HG03095 (cell line): ENCODE measurements at regions not wholly inside any gene's neighbourhood (a gene's known extent, or its start where the extent isn't known, plus 50 kb on each side); places are given as distances from the start of the nearest gene placed in this dataset.

Source experiments
- ATAC-seq: cut with Tn5 transposase; IDR thresholded peaks from one replicate; pipeline ENCODE4 v1.9.1; 2021; ENCODE audit warnings: moderate library complexity; ENCODE audit not compliant: unreplicated experiment

GRCh38 chr11:116232364-116232828, 540.4 kb downstream of the BUD13 start:
- ATAC-seq, result no peak

GRCh38 chr11:116231543-116231942, 541.2 kb downstream of the BUD13 start:
- no peak for ATAC-seq

GRCh38 chr11:116230438-116230837, 542.3 kb downstream of the BUD13 start:
- ATAC-seq, result no peak

GRCh38 chr11:116229236-116229970, 543.4 kb downstream of the BUD13 start:
- ATAC-seq, result no peak

GRCh38 chr11:116226731-116227130, 546.1 kb downstream of the BUD13 start:
- ATAC-seq, result no peak

GRCh38 chr11:116225784-116226585, 546.8 kb downstream of the BUD13 start:
- no peak for ATAC-seq

GRCh38 chr11:116225236-116225635, 547.6 kb downstream of the BUD13 start:
- ATAC-seq, result no peak

- no peak for ATAC-seq
These were observed 547.9 kb downstream of the BUD13 start for GRCh38 chr11:116224889-116225200.

GRCh38 chr11:116224154-116224888, 548.5 kb downstream of the BUD13 start:
- no peak for ATAC-seq

- ATAC-seq, result no peak
These were observed 551.4 kb downstream of the BUD13 start for GRCh38 chr11:116221351-116221750.

GRCh38 chr11:116219171-116219635, 553.6 kb downstream of the BUD13 start:
- ATAC-seq, result no peak

GRCh38 chr11:116217441-116217840, 555.3 kb downstream of the BUD13 start:
- no peak for ATAC-seq

GRCh38 chr11:116217006-116217405, 555.8 kb downstream of the BUD13 start:
- no peak for ATAC-seq

GRCh38 chr11:116215471-116216113, 557.2 kb downstream of the BUD13 start:
- ATAC-seq, result no peak

- ATAC-seq, result no peak
These were observed 561.6 kb downstream of the BUD13 start for GRCh38 chr11:116211147-116211546.

GRCh38 chr11:116210663-116211062, 562.1 kb downstream of the BUD13 start:
- ATAC-seq, result no peak

GRCh38 chr11:116209255-116209654, 563.5 kb downstream of the BUD13 start:
- no peak for ATAC-seq

- no peak for ATAC-seq
These were observed 565.2 kb downstream of the BUD13 start for GRCh38 chr11:116207421-116208141.

GRCh38 chr11:116207019-116207418, 565.8 kb downstream of the BUD13 start:
- no peak for ATAC-seq

GRCh38 chr11:116202922-116203321, 569.9 kb downstream of the BUD13 start:
- ATAC-seq, result no peak
